ENCODE measurements at regions not wholly inside any gene's neighbourhood (a gene's known extent, or its start where the extent isn't known, plus 50 kb on each side); places are given as distances from the start of the nearest gene placed in this dataset.

DNA sequence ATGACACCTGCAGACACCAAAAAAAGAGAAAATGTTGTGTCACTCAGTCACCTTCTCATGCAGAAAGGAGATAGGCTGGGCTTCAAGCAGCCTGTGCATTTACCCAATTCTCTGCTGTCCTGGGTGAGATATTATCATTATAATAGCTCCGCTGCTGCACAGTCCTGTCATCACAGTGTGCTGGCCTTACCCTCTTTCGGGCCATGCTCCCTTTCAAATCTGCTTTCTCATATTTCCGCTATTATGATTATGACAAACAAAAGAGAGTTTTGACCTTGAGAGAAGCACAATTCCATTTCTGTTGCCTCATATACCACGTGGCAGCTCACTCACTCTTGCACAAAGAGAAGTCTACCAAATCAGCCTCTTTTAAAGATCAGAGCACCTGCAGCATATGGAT is 1350.1 kb upstream of the ACO1 start:
- H2BK20ac ChIP-seq (ENCODE audit: low read depth, low read length, poor library complexity, severe bottlenecking), result no peak overlapping the region
- no peaks in the 10 kb centered on the region for H3K9me3 ChIP-seq (ENCODE audit: control insufficient read depth, low read depth, low read length)
- no peak overlapping the region for H3K56ac ChIP-seq (ENCODE audit: insufficient read length, low read depth, low read length)
- no peak overlapping the region for H3K9ac ChIP-seq (ENCODE audit: extremely low read depth, insufficient read length, low read length)
- no peak overlapping the region for H2BK15ac ChIP-seq (ENCODE audit: low read depth, low read length)
- no peaks in the 10 kb centered on the region for H3K27me3 Mint-ChIP-seq (ENCODE audit: low read depth)
- H2BK120ac ChIP-seq (ENCODE audit: low read depth, low read length, poor library complexity, severe bottlenecking), result no peak overlapping the region
- H4K20me1 ChIP-seq (ENCODE audit: control insufficient read depth, insufficient read depth, insufficient read length), result no peaks in the 10 kb centered on the region
- no peak overlapping the region for H3K14ac ChIP-seq (ENCODE audit: insufficient read depth, low read length)
- no CpG with 5 or more reads among the region's 4 CpGs for WGBS (ENCODE audit: extremely low coverage, insufficient read length, low lambda C conversion rate)
- peaks cover 33 to 34% of the 10 kb centered on the region in 2 experiments for H3K4me1 Mint-ChIP-seq
- no peak overlapping the region for H2AK5ac ChIP-seq (ENCODE audit: insufficient read length, low read length)
- H3K27ac ChIP-seq (ENCODE audit: insufficient read length, low read depth, low read length), result no peak overlapping the region
- H3K79me2 ChIP-seq (ENCODE audit: insufficient read depth, low read length), result no peaks in the 10 kb centered on the region
- no peak overlapping the region for H4K8ac ChIP-seq (replicated peaks; ENCODE audit: insufficient read length, low read depth, low read length)
- no peaks in the 10 kb centered on the region for H3K27me3 ChIP-seq (ENCODE audit: insufficient read depth, low read length)
- H3T11ph ChIP-seq (ENCODE audit: low read length), result no peak overlapping the region
- DNase-seq, result no peak
- H2BK5ac ChIP-seq (ENCODE audit: insufficient read length, low read length), result no peak overlapping the region
- no peaks in the 10 kb centered on the region for H3K79me1 ChIP-seq (ENCODE audit: insufficient read depth, low read depth, low read length, poor library complexity, severe bottlenecking)
- no peak overlapping the region for H4K5ac ChIP-seq (ENCODE audit: insufficient read length, low read depth, low read length)
- H3K9me3 Mint-ChIP-seq, result no peaks in the 10 kb centered on the region
- H3K4me1 ChIP-seq (ENCODE audit: insufficient read depth, low read length), result peaks cover 9% of the 10 kb centered on the region; the same call in 1 of the 2 replicates
- no peak overlapping the region for H3K18ac ChIP-seq (ENCODE audit: insufficient read length, low read depth, low read length)
- H3K4me2 ChIP-seq (ENCODE audit: insufficient read depth, insufficient read length, low read length), result peak overlapping the region; percentile 31
- H3K36me3 Mint-ChIP-seq (ENCODE audit: insufficient read depth in 1 of 3, low read depth in 3 of 3), result no peaks in the 10 kb centered on the region
- peak overlapping the region; percentile 1 for H2AFZ ChIP-seq (ENCODE audit: low read length)
- H3K23me2 ChIP-seq (ENCODE audit: insufficient read length, low read depth, low read length, poor library complexity, severe bottlenecking), result peaks cover 4% of the 10 kb centered on the region
- H3K4ac ChIP-seq (ENCODE audit: low read depth, low read length), result no peak overlapping the region
- no peak overlapping the region for H2BK12ac ChIP-seq (ENCODE audit: insufficient read length, low read depth, low read length)
- no peak overlapping the region for H3K23ac ChIP-seq (ENCODE audit: insufficient read length, low read depth, low read length)
- no peak overlapping the region for H4K91ac ChIP-seq (ENCODE audit: insufficient read length, low read depth, low read length)
- TF ChIP-seq CTCF (conservative IDR thresholded peaks at IDR 0.05), result no peak
- H3K27ac Mint-ChIP-seq, result peak overlapping the region in 2 of 3 experiments; percentile 65 to 87; a peak in 4 of 7 replicates
- H3K4me3 Mint-ChIP-seq, result no peak overlapping the region

All from H9 (cell line).